PC-9 (cell line): ENCODE measurements at regions not wholly inside any gene's neighbourhood (a gene's known extent, or its start where the extent isn't known, plus 50 kb on each side); places are given as distances from the start of the nearest gene placed in this dataset.

Experiments used
- EZH2 ChIP-seq: fragments of 200-600 bp; sonication (generic); IDR thresholded peaks from 2 replicates; pipeline ENCODE4 v1.8.0; 2017; ENCODE audit warnings: antibody characterized with exemption, low read depth
- TF ChIP-seq, protein P1 (sequence below): fragments of 200-600 bp; sonication (generic); conservative IDR thresholded peaks from 2 replicates; pipeline ENCODE4 v1.6.1; 2017; ENCODE audit warnings: mixed run types, antibody characterized with exemption, mild to moderate bottlenecking, moderate library complexity

DNA sequence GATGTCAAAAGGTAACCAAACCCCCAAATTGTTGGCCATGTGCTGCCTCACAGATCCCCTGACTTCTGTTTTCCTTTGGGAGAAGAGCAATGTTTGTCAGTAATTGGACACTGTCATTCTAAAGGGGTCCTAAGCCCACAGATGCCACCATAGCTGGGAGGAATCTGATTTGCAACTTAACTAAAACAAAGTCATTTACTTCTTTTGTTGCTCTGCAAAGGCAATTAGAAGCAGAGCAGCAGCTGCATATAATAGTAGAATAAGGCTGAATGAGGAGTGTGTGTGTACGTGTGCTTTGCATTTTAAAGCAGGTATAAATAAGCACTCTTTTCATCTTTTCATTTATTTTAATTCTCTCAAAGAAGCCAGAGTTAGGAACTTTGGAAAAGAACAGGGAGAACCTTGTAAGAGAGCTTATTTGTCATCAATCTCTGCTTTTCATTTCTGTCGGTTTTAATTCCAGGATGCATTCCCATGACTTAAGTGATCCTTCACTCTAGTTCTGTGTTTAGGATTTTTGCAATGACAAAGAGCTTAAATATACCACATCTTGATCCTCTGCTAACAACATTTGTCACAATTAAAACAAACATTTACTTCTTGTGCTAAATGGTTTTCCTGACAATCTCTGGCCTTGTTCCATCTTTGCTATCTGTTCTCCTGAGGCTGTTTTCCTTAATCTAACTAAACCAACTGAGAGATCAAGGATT lies 530.2 kb upstream of the CBLB start:
- TF ChIP-seq, protein P1, sequence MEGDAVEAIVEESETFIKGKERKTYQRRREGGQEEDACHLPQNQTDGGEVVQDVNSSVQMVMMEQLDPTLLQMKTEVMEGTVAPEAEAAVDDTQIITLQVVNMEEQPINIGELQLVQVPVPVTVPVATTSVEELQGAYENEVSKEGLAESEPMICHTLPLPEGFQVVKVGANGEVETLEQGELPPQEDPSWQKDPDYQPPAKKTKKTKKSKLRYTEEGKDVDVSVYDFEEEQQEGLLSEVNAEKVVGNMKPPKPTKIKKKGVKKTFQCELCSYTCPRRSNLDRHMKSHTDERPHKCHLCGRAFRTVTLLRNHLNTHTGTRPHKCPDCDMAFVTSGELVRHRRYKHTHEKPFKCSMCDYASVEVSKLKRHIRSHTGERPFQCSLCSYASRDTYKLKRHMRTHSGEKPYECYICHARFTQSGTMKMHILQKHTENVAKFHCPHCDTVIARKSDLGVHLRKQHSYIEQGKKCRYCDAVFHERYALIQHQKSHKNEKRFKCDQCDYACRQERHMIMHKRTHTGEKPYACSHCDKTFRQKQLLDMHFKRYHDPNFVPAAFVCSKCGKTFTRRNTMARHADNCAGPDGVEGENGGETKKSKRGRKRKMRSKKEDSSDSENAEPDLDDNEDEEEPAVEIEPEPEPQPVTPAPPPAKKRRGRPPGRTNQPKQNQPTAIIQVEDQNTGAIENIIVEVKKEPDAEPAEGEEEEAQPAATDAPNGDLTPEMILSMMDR: no peak
- no peak for TF ChIP-seq EZH2
